OCI-LY3 (cell line): ENCODE measurements at regions not wholly inside any gene's neighbourhood (a gene's known extent, or its start where the extent isn't known, plus 50 kb on each side); places are given as distances from the start of the nearest gene placed in this dataset.

Source experiments
- CTCF ChIP-seq: fragments of 200-600, 300-600 bp; sonication (generic); IDR thresholded peaks from 2 replicates; pipeline ENCODE4 v1.5.1; 2014; ENCODE audit warnings: antibody characterized with exemption, low read length, low read depth
- EZH2phosphoT487 ChIP-seq: fragments of 200-600 bp; shearing (Covaris generic); IDR thresholded peaks from 2 replicates; pipeline ENCODE4 v1.6.1; 2018; ENCODE audit warnings: antibody characterized with exemption, mixed run types, low read depth

- TF ChIP-seq EZH2phosphoT487 (no peak), CTCF (no peak)
Observed at GRCh38 chr7:82665966-82666507, 222.5 kb upstream of the CACNA2D1 start.
